ENCODE measurements at regions not wholly inside any gene's neighbourhood (a gene's known extent, or its start where the extent isn't known, plus 50 kb on each side); places are given as distances from the start of the nearest gene placed in this dataset.

- TF ChIP-seq, protein P1, sequence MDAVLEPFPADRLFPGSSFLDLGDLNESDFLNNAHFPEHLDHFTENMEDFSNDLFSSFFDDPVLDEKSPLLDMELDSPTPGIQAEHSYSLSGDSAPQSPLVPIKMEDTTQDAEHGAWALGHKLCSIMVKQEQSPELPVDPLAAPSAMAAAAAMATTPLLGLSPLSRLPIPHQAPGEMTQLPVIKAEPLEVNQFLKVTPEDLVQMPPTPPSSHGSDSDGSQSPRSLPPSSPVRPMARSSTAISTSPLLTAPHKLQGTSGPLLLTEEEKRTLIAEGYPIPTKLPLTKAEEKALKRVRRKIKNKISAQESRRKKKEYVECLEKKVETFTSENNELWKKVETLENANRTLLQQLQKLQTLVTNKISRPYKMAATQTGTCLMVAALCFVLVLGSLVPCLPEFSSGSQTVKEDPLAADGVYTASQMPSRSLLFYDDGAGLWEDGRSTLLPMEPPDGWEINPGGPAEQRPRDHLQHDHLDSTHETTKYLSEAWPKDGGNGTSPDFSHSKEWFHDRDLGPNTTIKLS (IDR thresholded peaks at IDR 0.05; ENCODE audit: borderline replicate concordance, low read depth) = no peak
- no peak for TF ChIP-seq HCFC1 (IDR thresholded peaks at IDR 0.05; ENCODE audit: low read depth, low read length)
- no peak for TF ChIP-seq ZBTB8A (IDR thresholded peaks at IDR 0.05; ENCODE audit: partially characterized antibody)
- no peak for TF ChIP-seq IFI16 (CRISPR knock-in tag; IDR thresholded peaks at IDR 0.05)
- TF ChIP-seq TCFL5 (CRISPR knock-in tag; conservative IDR thresholded peaks at IDR 0.05) = no peak
- peak; percentile 59; the same call in 1 of the 2 replicates for TF ChIP-seq CEBPB (tag; IDR thresholded peaks at IDR 0.05)
- no peak for TF ChIP-seq CEBPG (CRISPR knock-in tag; IDR thresholded peaks at IDR 0.05)
- peak; percentile 43 to 75; a peak in 3 of 4 replicates for TF ChIP-seq CEBPG (tag; conservative IDR thresholded peaks at IDR 0.05 in 1 of 2, IDR thresholded peaks at IDR 0.05 in 1 of 2)
- no peak for TF ChIP-seq HMGN3 (IDR thresholded peaks at IDR 0.05; ENCODE audit: borderline replicate concordance, extremely low read depth, insufficient read length, low read depth, low read length)
- no peak for TF ChIP-seq ERF (CRISPR knock-in tag; IDR thresholded peaks at IDR 0.05)
- TF ChIP-seq, protein P2, sequence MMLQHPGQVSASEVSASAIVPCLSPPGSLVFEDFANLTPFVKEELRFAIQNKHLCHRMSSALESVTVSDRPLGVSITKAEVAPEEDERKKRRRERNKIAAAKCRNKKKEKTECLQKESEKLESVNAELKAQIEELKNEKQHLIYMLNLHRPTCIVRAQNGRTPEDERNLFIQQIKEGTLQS (IDR thresholded peaks at IDR 0.05) = no peak
- TF ChIP-seq, protein P2 (CRISPR knock-in tag; conservative IDR thresholded peaks at IDR 0.05) = no peak
- TF ChIP-seq DPF2 (IDR thresholded peaks at IDR 0.05) = 0 out of 2 replicates have a peak, but pooled peaks have one; percentile 19
- TF ChIP-seq FOXJ2 (tag; IDR thresholded peaks at IDR 0.05) = no peak
- no peak for TF ChIP-seq PCBP1 (IDR thresholded peaks at IDR 0.05; ENCODE audit: low read depth, low read length, poor library complexity, severe bottlenecking)
- TF ChIP-seq NR2F6 (CRISPR knock-in tag; IDR thresholded peaks at IDR 0.05) = no peak
- TF ChIP-seq NFE2L1 (tag; IDR thresholded peaks at IDR 0.05; ENCODE audit: borderline replicate concordance, low read depth) = no peak
- TF ChIP-seq, protein P3, sequence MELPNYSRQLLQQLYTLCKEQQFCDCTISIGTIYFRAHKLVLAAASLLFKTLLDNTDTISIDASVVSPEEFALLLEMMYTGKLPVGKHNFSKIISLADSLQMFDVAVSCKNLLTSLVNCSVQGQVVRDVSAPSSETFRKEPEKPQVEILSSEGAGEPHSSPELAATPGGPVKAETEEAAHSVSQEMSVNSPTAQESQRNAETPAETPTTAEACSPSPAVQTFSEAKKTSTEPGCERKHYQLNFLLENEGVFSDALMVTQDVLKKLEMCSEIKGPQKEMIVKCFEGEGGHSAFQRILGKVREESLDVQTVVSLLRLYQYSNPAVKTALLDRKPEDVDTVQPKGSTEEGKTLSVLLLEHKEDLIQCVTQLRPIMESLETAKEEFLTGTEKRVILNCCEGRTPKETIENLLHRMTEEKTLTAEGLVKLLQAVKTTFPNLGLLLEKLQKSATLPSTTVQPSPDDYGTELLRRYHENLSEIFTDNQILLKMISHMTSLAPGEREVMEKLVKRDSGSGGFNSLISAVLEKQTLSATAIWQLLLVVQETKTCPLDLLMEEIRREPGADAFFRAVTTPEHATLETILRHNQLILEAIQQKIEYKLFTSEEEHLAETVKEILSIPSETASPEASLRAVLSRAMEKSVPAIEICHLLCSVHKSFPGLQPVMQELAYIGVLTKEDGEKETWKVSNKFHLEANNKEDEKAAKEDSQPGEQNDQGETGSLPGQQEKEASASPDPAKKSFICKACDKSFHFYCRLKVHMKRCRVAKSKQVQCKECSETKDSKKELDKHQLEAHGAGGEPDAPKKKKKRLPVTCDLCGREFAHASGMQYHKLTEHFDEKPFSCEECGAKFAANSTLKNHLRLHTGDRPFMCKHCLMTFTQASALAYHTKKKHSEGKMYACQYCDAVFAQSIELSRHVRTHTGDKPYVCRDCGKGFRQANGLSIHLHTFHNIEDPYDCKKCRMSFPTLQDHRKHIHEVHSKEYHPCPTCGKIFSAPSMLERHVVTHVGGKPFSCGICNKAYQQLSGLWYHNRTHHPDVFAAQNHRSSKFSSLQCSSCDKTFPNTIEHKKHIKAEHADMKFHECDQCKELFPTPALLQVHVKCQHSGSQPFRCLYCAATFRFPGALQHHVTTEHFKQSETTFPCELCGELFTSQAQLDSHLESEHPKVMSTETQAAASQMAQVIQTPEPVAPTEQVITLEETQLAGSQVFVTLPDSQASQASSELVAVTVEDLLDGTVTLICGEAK (IDR thresholded peaks at IDR 0.05) = no peak
- TF ChIP-seq, protein P3 (CRISPR knock-in tag; IDR thresholded peaks at IDR 0.05) = no peak
Observed at GRCh38 chr5:173762930-173763329, 125.2 kb upstream of the CPEB4 start (continued).

All from K562 (cell line).